Right ventricle myocardium inferior (tissue), 1 donor: ENCODE measurements at regions not wholly inside any gene's neighbourhood (a gene's known extent, or its start where the extent isn't known, plus 50 kb on each side); places are given as distances from the start of the nearest gene placed in this dataset.

ENCODE experiments used
- ATAC-seq: fragments of 200-7000 bp; cut with Tn5 transposase; one replicate; pipeline ENCODE4 v1.9.1; 2020; ENCODE audit warnings: mild to moderate bottlenecking, moderate library complexity
- DNase-seq: peaks from one replicate; pipeline ENCODE4 v3.0.0; 2021; ENCODE audit errors: missing footprints
- intact Hi-C: fragments of 100-400 bp; cut with DNase I; formaldehyde crosslinking; loops from one replicate; pipeline ENCODE4 v1.11.0; 2022
- donor health status: DM: no; HTN: yes; CAD: no; lungs with severe emphysema.

DNA sequence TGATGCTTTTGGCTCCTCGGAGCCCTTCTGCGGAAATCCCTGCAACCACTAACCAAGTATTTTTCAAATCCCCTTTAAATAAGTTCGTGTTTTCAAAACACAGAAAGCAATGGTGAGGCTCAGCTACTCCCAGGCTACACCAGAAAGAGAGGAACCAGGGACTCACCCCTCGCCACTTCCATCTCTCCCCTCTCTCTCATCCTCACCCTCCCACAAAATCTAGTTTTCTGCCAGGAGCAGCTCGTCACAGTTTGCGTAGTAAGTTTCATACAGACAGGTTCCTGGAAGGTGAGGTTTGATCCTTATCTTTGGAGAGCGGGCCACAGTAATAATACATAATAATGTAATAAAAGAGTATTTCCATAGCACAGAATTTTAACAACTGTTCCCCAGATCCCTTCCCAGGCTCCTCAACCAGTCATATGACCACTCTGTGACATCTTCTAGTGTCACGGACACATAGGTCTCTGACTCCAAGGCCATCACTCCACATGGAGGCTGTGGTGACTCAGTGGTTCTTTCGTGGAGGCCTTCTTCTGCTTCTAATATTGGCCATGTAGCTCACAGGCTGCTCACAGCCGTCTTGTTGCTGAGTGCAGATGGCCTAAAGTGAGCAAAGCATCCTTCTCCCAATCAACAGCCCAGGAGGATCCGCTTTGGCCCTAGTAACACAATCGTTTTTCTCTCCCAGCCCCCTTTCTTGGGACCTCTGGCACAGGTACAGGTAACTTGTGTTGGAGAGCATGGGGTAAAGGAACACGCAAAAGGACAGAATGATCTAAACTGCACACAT lies 295.7 kb downstream of the CDC5L start:
- ATAC-seq (no peak), DNase-seq (no peak)
- intact Hi-C loops, result no loop called here

DNA sequence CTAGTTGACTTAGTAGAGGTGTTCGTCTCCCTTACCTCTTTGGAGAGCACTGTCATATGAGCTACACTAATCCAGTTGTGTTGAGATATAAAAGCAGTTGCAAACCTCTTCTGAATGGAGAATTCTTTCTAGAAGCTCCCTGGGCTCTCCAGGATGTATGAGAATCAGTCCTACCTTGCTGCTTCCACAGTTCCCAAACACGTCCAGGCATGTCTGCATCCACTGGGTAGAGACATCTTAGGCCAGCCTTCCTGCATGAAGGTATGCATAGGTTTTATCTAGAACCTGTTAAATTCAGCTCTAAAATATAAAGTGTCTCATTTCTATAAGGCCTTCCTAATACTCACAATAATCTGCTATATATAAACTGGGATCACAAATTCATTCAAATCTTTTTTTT lies 297.7 kb downstream of the CDC5L start:
- intact Hi-C loops, result no loop called here

GRCh38 chr6:44696099-44696498 lies 308.6 kb downstream of the CDC5L start:
- intact Hi-C loops, result no loop called here
- peak; percentile 38 for ATAC-seq

More for the DNA sequence above, 297.7 kb downstream of the CDC5L start:
- DNase-seq, result no peak
- no peak for ATAC-seq

GRCh38 chr6:44696686-44697085 lies 309.2 kb downstream of the CDC5L start:
- intact Hi-C loops, result no loop called here
- DNase-seq, result no peak
- ATAC-seq, result no peak

More at GRCh38 chr6:44696099-44696498, 308.6 kb downstream of the CDC5L start:
- no peak for DNase-seq

DNA sequence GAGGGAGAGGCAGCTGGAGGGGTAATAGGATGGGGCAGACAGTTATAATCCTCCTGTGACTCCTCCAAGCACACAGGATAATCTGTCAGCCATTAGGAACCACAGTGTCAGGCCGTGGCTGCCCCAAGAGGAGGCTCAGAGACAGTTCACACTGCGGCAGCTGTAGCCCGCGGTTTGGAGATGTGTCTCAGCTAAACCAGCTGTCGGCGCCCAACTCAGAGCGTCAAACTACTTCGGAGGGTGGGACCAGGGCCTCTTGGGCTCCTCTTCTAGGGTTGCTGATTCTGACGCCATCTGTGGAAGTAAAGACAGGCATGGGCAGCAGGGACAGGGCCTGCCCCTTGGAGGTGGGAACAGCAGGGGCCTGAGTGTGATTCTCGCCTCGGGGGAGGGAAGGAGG lies 309.8 kb downstream of the CDC5L start:
- DNase-seq (no peak), ATAC-seq (peak; percentile 35)
- intact Hi-C loops, result no loop called here

GRCh38 chr6:44698602-44699001 lies 311.1 kb downstream of the CDC5L start:
- intact Hi-C loops, result no loop called here
- DNase-seq (no peak), ATAC-seq (no peak)

DNA sequence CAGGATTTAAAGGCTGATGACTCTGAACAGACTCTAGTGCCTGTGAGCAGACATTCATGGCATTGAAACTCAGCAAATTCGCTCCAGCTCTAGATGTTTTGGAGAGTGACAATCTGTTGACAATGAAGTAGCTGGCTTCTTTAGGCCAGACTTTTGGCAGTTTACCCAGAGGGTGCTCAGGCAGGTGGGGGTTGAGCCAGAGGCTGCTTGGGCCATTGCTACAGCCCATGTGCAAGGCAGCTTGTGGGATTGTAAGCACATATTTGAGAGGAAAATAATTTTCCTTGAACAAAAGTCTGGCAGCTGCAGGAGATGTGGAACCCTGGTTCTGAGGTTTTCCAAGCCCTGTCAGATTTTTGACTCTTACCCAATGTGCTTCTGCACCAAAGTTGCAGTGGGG lies 311.6 kb downstream of the CDC5L start:
- peak; percentile 59 for ATAC-seq
- intact Hi-C loops, result no loop called here

DNA sequence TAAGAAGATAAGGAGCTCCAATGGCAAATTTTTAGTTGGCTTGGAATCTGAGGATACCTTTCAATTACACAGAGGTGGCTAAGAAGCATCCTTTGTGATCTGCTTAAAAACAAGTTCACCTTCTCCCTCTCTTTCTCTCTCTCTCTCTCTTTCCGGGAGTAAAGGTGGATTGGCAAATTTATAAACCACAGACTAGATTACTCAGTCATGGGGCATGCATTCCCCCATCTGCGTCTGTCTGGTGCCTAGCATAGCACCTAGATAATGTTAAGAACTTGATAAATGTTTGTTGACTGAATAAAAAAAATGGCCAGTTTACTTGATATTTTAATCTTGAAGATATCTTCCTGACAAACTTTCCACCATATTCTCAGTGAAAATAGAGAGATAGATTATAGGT lies 312.3 kb downstream of the CDC5L start:
- intact Hi-C loops, result no loop called here
- no peak for DNase-seq
- no peak for ATAC-seq

More for the DNA sequence above, 311.6 kb downstream of the CDC5L start:
- no peak for DNase-seq

DNA sequence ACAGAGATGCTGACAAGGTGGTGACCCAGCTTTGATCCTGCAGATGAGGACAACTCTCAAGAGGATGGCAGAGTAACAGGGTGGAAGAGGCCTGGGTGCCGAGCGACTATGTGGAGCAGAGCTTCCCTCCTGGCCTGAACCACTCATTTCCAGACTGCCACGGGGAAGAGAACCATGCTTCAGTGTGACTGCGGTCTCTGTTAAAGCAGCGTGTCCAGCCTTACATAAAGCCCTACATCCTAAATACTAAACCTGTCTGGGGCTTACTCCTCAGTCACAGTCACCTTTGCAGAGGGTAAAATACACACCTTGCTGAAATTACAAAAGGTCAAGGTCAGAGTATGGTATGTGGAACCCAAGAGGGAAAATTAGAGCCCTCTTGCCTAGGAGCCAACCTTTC lies 312.9 kb downstream of the CDC5L start:
- intact Hi-C loops, result no loop called here
- no peak for DNase-seq
- no peak for ATAC-seq

DNA sequence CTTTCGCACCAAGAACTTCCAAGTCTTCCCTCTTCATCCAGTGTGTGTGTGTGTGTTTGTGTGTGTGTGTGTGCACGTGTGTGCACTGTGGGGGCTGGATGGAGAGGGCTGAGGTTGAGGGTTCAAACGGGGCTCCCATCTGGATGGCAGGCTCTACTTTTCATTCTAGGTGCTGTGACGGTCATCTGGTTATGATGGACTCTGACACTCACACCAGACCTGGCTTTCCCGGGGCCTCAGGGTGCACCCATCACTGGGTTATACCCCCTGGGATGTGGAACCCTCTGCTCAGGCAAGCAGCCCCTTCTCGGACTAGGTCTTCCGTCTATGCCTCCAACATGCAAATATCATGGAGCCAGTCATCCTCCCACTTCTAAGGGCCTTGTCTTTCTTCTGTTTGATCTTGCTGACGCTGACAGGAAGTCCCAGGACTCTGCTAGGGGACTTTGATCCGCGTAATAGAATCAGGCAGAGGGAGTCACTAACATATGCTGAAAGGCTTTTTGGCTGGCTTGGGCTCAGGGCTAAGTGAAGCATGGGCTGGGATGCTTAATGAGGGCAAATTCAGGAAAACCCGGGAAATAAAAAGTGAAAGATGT lies 313.6 kb downstream of the CDC5L start:
- ATAC-seq (no peak), DNase-seq (no peak)
- intact Hi-C loops, result no loop called here

GRCh38 chr6:44701637-44702101 lies 314.2 kb downstream of the CDC5L start:
- intact Hi-C loops, result no loop called here
- ATAC-seq (peak; percentile 30), DNase-seq (no peak)

DNA sequence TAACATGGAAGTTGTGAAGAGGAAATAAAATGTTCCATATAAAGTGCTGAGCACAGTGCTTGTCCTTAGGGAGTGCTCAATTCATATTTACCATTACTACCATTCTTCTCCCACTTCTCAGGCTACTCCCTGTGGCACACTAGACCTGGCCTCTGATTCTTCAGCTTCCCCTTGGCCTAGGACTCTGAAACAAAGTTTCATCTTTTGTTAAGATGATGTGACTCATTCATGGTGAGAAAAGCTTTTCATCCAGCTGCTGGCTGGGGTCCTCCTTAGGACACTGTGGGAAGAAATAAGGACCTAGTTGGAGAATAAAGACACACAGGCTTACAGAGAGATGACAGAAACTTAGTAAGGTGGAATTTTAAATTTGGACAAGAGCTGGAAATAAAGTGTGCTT lies 314.8 kb downstream of the CDC5L start:
- no peak for ATAC-seq
- intact Hi-C loops, result no loop called here
- DNase-seq, result no peak

- ATAC-seq (no peak), DNase-seq (no peak)
- intact Hi-C loops, result no loop called here
Measured at GRCh38 chr6:44704240-44705150, 317.0 kb downstream of the CDC5L start.

- intact Hi-C loops, result no loop called here
Measured at GRCh38 chr6:44705596-44705995, 318.1 kb downstream of the CDC5L start.

DNA sequence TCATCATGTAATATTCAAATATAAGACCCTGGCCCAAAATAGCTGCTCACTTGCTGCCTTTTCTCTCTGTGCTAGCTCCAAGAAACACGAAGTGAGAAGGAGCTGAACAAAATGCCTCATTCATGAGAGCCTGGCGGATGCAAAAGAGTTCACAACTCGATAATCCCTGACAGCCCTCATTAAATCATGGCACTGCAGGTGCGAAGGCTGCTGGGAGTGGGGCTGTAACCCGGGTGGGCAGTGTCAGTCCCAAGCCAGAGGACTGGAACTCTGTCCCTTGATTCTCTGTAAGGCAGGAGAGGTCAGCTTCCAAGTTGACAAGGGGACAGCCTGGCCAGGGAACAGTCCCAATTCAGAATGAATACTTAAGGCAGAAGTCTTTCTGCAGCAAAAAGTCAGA lies 318.5 kb downstream of the CDC5L start:
- no peak for ATAC-seq
- DNase-seq, result no peak
- intact Hi-C loops, result no loop called here

More at GRCh38 chr6:44705596-44705995, 318.1 kb downstream of the CDC5L start:
- no peak for ATAC-seq
- DNase-seq, result no peak

DNA sequence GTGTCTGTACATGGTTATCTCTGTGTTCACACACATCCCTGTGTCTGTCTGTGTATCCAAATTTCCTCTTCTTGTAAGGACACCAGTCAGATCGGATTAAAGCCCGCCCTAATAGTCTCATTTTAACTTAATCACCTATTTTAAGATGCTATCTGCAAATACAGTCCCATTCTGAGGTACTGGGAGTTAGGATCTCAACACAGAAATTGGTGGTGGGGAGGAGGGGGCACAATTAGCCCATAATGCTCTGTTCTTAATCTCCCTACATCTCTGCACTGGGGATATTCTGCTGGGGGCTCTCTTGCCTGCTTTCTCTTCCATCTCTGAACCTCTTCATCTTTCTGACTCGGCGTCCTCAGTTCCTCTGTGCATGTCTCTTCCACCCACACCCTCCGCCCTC lies 320.7 kb downstream of the CDC5L start:
- ATAC-seq (no peak), DNase-seq (no peak)
- intact Hi-C loops, result no loop called here

DNA sequence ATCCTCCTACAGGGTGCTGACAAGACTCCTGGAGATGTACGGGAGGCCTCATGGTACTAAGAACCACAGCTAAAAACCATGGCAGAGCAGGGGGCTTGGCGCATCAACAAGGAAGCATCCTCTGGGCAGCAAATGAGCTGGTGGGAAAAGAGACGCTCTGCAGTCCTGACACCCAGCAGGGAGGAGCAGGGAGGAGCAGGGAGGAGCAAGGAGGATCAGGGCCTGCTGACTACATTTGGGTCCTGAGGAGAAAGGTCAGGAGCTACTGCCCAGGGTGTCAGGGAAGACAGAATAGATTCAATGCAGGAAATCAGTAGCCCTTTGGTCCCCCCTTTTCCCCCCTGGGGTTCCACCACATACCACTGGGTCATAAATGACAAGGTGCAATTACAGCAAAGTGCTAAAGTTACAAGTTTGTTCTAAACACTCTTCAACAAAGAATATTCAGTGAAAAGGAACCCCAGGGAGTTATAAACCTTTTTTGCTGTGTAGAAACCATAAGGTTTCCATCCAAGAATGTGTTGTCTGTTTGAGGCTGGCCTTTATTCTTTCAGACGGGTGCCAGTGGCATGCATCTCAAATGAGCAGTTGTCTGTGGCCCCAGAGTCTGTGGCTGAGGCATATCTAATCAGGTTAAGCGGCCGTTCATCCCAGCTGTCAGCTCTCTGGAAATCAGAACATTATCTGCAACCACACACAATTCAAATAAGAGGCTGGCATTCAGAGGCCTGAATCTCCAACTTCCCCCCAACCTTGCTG lies 325.0 kb downstream of the CDC5L start:
- intact Hi-C loops, result no loop called here
- ATAC-seq (no peak), DNase-seq (no peak)

- no peak for DNase-seq
- ATAC-seq, result no peak
- intact Hi-C loops, result no loop called here
Measured at GRCh38 chr6:44715188-44715587, 327.7 kb downstream of the CDC5L start.

DNA sequence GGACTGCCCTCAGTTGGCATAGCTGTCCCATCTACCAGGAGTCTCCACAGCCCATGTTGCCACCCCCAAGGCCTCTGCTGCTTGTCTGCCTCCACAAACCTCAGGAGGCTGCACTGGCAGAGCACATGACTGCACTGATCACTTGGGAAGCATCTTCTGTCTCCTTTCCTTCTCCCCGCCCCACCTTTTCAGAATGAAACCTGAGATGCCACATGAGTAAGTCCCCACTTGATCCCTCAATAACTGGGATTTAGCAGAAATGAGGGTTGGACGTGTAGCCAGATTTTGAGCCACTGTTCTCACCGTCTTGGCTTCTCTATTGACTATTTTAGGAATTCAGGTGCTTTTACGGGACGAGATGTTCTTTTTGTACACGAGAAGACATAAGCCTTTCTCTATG lies 328.4 kb downstream of the CDC5L start:
- intact Hi-C loops, result no loop called here
- no peak for ATAC-seq
- no peak for DNase-seq
